ENCODE measurements at regions not wholly inside any gene's neighbourhood (a gene's known extent, or its start where the extent isn't known, plus 50 kb on each side); places are given as distances from the start of the nearest gene placed in this dataset.
"Not testable (repeated sequence)": the region's sequence is repeated elsewhere in the genome, so short reads cannot be mapped to it uniquely, and the experiment has no call there.

GRCh38 chr19:27843861-27844260 lies 1369.1 kb downstream of the UQCRFS1 start:
- DNase-seq, result no peak

- DNase-seq, result no peak
Measured at GRCh38 chr19:27833031-27833430, 1379.9 kb downstream of the UQCRFS1 start.

- no peak for DNase-seq
Measured at GRCh38 chr19:27828829-27829228, 1384.1 kb downstream of the UQCRFS1 start.

- no peak for DNase-seq
Measured at GRCh38 chr19:27824108-27824507, 1388.8 kb downstream of the UQCRFS1 start.

DNA sequence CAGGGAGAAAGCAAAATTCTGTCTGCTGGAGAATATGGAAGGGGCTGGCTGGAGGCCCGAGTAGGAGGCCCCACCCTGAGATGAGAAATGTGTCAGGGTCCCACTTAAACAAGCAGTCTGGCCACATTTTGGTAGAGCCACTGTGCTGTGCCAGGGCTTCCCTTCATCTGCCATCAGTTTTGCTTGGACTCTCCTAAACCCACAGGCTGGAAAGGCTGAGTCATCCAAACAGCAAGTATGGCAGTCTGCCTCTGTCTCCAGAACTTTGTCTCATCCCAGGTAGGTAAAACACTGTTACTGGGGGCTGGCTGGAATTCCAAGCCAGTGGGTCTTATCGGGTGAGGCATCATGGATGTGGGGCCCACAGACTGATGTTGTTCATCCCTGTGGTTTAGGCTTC lies 1390.6 kb downstream of the UQCRFS1 start:
- DNase-seq, result no peak

DNA sequence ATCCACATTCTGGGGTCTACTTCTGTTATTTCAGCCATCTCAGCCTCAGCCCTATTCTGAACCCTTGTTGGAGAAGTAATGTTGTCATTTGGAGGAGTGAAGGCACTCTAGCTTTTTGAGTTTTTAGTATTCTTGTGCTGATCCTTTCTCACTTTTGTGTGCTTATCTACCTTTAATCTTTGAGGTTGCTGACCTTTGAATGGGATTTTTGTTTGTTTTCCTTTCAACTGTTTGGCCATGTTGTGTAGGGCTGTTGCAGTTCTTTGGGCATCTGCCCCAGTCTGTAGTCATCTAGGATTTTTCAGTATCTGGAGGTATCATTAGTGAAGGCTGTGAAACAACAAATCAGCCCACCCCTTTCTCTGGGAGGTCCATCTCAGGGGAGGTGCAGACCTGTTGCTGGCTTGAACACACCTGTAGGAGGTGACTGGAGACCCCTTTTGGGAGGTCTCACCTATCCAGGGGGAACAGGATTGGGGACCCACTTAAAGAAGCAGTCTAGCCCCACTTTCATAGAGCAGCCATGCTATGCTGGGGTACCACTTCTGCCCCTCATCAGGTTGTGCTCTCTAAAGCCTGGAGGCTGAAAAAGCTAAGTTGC lies 1391.4 kb downstream of the UQCRFS1 start:
- no peak for DNase-seq

GRCh38 chr19:27815985-27816384 lies 1397.0 kb downstream of the UQCRFS1 start:
- no peak for DNase-seq

DNA sequence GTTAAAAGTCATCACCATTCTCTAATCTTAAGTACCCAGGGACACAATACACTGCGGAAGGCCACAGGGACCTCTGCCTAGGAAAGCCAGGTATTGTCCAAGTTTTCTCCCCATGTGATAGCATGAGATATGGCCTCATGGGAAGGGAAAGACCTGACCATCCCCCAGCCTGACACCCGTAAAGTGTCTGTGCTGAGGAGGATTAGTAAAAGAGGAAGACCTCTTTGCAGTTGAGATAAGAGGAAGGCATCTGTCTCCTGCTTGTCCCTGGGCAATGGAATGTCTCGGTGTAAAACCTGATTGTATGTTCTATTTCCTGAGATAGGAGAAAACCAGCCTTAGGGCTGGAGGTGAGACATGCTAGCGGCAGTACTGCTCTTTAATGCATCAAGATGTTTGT lies 1398.1 kb downstream of the UQCRFS1 start:
- not testable (repeated sequence) for DNase-seq

GRCh38 chr19:27814274-27814673 lies 1398.7 kb downstream of the UQCRFS1 start:
- not testable (repeated sequence) for DNase-seq

DNA sequence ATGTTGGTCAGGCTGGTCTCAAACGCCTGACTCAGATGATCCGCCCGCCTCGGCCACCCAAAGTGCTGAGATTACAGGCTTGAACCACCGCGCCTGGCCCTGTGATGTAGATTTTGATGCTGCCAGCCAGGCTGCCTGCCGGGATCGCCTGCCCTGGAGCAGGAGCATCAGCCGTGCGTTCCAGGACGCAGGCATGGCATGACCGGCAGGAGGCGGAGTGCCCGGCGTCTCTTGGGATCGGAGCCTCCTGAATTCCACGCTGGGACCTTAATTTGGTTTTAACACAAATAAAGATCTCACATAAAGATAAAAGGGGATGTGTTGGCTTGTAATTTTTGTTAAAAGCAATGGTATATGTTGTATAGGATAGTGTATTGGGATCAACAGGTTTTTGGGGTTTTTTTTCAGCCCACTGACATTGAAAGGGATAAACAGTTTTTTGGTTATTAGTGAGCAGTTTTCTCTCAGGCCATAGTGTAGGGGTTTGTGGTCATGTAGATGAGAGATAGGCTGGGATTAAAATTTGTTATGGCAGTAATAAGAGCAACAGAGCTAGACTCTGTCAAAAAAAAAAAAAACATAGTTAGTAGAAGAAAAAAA lies 1406.4 kb downstream of the UQCRFS1 start:
- DNase-seq, result no peak

DNA sequence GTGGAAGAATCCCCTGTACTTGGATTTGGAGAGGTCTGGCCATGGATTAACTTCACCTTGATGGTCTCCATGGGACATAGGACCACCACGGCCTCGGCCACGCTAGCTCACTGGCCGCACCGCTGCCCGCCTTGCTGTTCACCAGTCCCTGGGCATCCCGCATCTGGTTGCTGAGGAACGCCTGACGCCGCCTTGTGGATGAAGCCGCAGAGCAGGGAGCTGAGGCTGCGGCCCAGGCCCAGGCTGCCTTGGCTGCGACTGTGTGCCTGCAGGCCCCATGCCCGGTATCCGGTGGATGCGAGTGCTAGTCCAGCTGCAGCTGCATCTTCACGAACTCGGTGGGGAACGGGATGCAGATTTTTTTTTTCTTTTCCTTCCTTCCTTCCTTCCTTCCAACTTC lies 1407.1 kb downstream of the UQCRFS1 start:
- DNase-seq, result no peak

DNA sequence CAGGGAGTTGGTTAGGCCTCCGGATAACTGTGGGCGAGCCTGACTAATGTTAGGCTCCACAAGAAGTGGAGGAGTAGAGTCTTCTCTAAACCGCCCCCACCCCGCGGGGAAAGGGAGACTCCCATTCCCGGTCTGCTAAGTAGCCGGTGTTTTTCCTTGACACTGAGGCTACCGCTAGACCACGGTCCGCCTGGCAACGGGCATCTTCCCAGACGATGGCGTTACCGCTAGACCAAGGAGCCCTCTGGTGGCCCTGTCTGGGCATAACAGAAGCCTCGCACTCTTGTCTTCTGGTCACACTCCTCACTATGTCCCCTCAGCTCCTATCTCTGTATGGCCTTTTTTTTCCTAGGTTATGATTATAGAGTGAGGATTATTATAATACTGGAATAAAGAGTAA lies 1410.7 kb downstream of the UQCRFS1 start:
- DNase-seq, result not testable (repeated sequence)

DNA sequence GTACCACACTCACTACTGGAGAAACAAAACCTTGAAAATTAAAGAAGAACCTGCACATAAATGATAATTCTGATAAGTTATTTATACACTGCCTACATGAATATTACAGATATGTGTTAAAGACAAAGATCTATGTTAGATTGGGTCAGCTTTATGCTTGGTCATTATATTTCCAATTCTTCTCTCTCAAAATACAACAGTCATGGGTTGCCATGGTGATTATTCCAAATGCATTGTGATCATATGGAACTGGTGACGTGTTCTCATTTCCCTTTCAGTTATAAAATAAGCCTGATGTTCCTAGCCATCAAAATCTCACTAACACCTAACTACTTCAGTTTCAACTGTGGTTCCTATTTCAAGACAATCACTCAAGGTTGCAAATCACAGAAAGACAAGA lies 1416.4 kb downstream of the UQCRFS1 start:
- DNase-seq, result no peak

- DNase-seq, result no peak
Measured at GRCh38 chr19:27796073-27796472, 1416.9 kb downstream of the UQCRFS1 start.

DNA sequence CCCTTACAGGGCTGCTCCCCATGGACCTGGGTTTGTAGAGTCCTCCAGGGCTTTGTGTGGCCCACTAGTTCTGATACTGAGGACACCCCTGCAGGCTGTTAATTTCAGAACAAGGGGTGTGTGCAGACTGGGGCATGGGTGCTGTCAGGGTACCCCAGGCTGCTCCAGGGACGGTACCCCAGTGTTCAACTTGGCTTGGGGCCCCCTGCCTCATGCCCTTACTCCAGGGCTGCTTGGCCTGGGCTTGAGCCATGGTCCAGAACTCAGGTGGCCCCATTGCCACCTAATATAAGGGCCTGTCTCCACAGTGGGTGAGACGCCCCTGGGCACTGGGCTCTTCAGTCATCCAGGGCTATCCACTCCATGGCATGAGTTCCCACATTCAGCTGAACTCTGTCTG lies 1417.6 kb downstream of the UQCRFS1 start:
- no peak for DNase-seq

GRCh38 chr19:27794494-27795042 lies 1418.4 kb downstream of the UQCRFS1 start:
- no peak for DNase-seq

GRCh38 chr19:27793644-27794493 lies 1419.1 kb downstream of the UQCRFS1 start:
- peak; percentile 87 for DNase-seq

- peak; percentile 77 for DNase-seq
Measured at GRCh38 chr19:27793128-27793643, 1419.8 kb downstream of the UQCRFS1 start.

GRCh38 chr19:27792576-27793127 lies 1420.3 kb downstream of the UQCRFS1 start:
- no peak for DNase-seq

- no peak for DNase-seq
Measured at GRCh38 chr19:27780367-27781075, 1432.4 kb downstream of the UQCRFS1 start.

- no peak for DNase-seq
Measured at GRCh38 chr19:27779954-27780353, 1433.0 kb downstream of the UQCRFS1 start.

DNA sequence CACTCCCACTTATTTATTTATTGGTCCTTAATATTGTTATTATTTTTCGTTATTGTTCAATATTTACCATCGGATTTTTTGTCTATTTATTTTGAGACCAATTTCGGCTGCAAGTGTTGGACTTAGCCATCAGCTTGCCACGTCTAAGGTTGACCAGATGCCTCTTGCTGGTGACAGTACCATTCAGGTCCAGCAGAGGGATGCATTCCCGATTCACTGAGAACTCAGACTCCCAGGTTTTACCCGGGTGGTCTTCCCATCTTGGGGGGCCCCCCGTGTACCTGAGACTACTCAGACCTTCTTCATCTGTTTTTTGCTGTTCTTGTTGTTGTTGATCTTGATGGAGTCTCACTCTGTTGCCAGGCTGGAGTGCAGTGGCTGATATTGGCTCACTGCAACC lies 1435.2 kb downstream of the UQCRFS1 start:
- DNase-seq, result no peak

GRCh38 chr19:27777242-27777641 lies 1435.7 kb downstream of the UQCRFS1 start:
- DNase-seq, result no peak

All from NCI-H1092 treated with DMSO at 0.1 percent for 48 hours (cell line).